GM12878 (cell line): ENCODE measurements at regions not wholly inside any gene's neighbourhood (a gene's known extent, or its start where the extent isn't known, plus 50 kb on each side); places are given as distances from the start of the nearest gene placed in this dataset.

Experiments
- ATAC-seq: fragments of 200-7000 bp; cut with Tn5 transposase; 3 replicates; pipeline ENCODE4 v1.9.1; 2020; ENCODE audit warnings: mild to moderate bottlenecking, moderate library complexity
- BruUV-seq: library from RNA; stranded (reverse); fragments of 400-500 nt; replicated peaks from 2 replicates; lab custom pipeline; 2021; lab: Mats Ljungman, UMichigan
- CTCF ChIA-PET: fragments of 300-600 bp; sonication (Branson Sonifier 250); formaldehyde crosslinking; extraction: SDS; loops from one replicate; lab custom pipeline; 2021; ENCODE audit warnings: inconsistent platforms; lab: Yijun Ruan, JAX
- POLR2A ChIA-PET: fragments of 350-600 bp; formaldehyde crosslinking; extraction: SDS; loops from one replicate; lab custom pipeline; 2021; ENCODE audit warnings: inconsistent platforms; lab: Charles Lee
- RAD21 ChIA-PET: fragments of 300-600 bp; sonication (Branson Sonifier 250); formaldehyde crosslinking; loops from one replicate; lab custom pipeline; 2023; ENCODE audit warnings: antibody characterized with exemption; ENCODE audit not compliant: unreplicated experiment; lab: Charles Lee
- SMC1A ChIA-PET: fragments of 300-600 bp; sonication (Branson Sonifier 250); formaldehyde crosslinking; loops from one replicate; lab custom pipeline; 2023; ENCODE audit not compliant: unreplicated experiment, uncharacterized antibody; lab: Charles Lee
- DNase-seq: peaks from one replicate; pipeline ENCODE4 v3.0.0-alpha.2; 2011; ENCODE audit warnings: low read depth, low spot score
- FAIRE-seq: peaks from 3 replicates; lab custom pipeline; 2011; peaks lifted over from hg19 to GRCh38; lab: Jason Lieb, UNC
- H2AFZ ChIP-seq: 2 replicates; pipeline ENCODE4 v1.6.0; 2011; ENCODE audit warnings: low read depth, low read length, control low read depth; ENCODE audit not compliant: control insufficient read depth
- H3K27ac ChIP-seq: 2 replicates; pipeline ENCODE4 v1.5.1; 2011; ENCODE audit warnings: control low read depth; ENCODE audit not compliant: control insufficient read depth, insufficient read depth
- H3K27me3 ChIP-seq, 2 experiments: replicated peaks in 1 of 2; 2 replicates each; pipeline versions ENCODE4 v1.6.0 to v1.6.1; 2011; ENCODE audit warnings: low read length in 1 of 2; ENCODE audit not compliant: control insufficient read depth in 2 of 2, insufficient read depth in 2 of 2
- H3K36me3 ChIP-seq, 2 experiments: 2 replicates each; pipeline ENCODE4 v1.5.1; 2011; ENCODE audit warnings: low read length in 1 of 2; ENCODE audit not compliant: control insufficient read depth in 2 of 2, insufficient read depth in 2 of 2
- H3K4me1 ChIP-seq: 2 replicates; pipeline ENCODE4 v1.6.1; 2011; ENCODE audit warnings: mild to moderate bottlenecking, low read length, moderate library complexity, mixed read lengths; ENCODE audit not compliant: control insufficient read depth, insufficient read depth
- H3K4me2 ChIP-seq: 2 replicates; pipeline ENCODE4 v1.6.0; 2011; ENCODE audit warnings: control low read depth; ENCODE audit not compliant: control insufficient read depth, insufficient read depth
- H3K4me3 ChIP-seq: fragments of 200-600 bp; sonication (generic); 2 replicates; pipeline ENCODE4 v1.5.1; 2016
- H3K79me2 ChIP-seq: 2 replicates; pipeline ENCODE4 v1.6.0; 2011; ENCODE audit warnings: low read length; ENCODE audit not compliant: control insufficient read depth, insufficient read depth
- H3K9ac ChIP-seq: 2 replicates; pipeline ENCODE4 v1.8.0; 2011; ENCODE audit warnings: low read length, control low read depth, mixed read lengths; ENCODE audit not compliant: control insufficient read depth, insufficient read depth
- H3K9me3 ChIP-seq: replicated peaks from 3 replicates; pipeline ENCODE4 v1.5.1; 2011; ENCODE audit warnings: mild to moderate bottlenecking, low read length; ENCODE audit not compliant: control insufficient read depth, insufficient read depth
- H4K20me1 ChIP-seq: 2 replicates; pipeline ENCODE4 v1.6.0; 2011; ENCODE audit not compliant: control insufficient read depth, insufficient read depth
- CBX5 ChIP-seq: sonication (generic); IDR thresholded peaks from 2 replicates; pipeline ENCODE4 v1.6.1; 2016; ENCODE audit warnings: low read depth, moderate library complexity, mild to moderate bottlenecking, inconsistent platforms
- CHD4 ChIP-seq: fragments of 200-600 bp; sonication (generic); IDR thresholded peaks from 2 replicates; pipeline ENCODE4 v1.6.1; 2016; ENCODE audit warnings: mild to moderate bottlenecking
- CREB1 ChIP-seq: IDR thresholded peaks from 2 replicates; pipeline ENCODE4 v1.6.1; 2012; ENCODE audit warnings: low read depth, mild to moderate bottlenecking, inconsistent platforms
- IKZF2 ChIP-seq, 2 experiments: fragments of 450-650 bp; IDR thresholded peaks; 2 replicates each; pipeline ENCODE4 v1.6.1; 2017; ENCODE audit warnings: mild to moderate bottlenecking in 2 of 2, moderate library complexity in 2 of 2
- NFIC ChIP-seq: IDR thresholded peaks from 2 replicates; pipeline ENCODE4 v1.6.1; 2012; ENCODE audit warnings: low read depth, mild to moderate bottlenecking, inconsistent platforms, low read length, moderate library complexity
- SUZ12 ChIP-seq: fragments of 200-600 bp; sonication (generic); IDR thresholded peaks from one replicate; pipeline ENCODE4 v1.6.1; 2018; ENCODE audit warnings: antibody characterized with exemption, mild to moderate bottlenecking; ENCODE audit not compliant: unreplicated experiment
- WGBS: methylation state at CpG from one replicate; pipeline ENCODE4 v1.1.6; 2016; ENCODE audit warnings: low lambda C conversion rate; ENCODE audit not compliant: insufficient replicate concordance, insufficient coverage; ENCODE audit errors: missing lambda C conversion rate; 5-methylcytosine and 5-hydroxymethylcytosine counted together
- in situ Hi-C: fragments of 300-500 bp; cut with MboI; formaldehyde crosslinking; loops from 9 replicates; pipeline ENCODE4 v1.14.3; 2018; ENCODE audit warnings: mixed read lengths
- intact Hi-C: fragments of 100-400 bp; cut with micrococcal nuclease; formaldehyde crosslinking; loops from one replicate; pipeline ENCODE4 v1.14.2; 2022; ENCODE audit not compliant: unreplicated experiment
- TF ChIP-seq, protein P1 (sequence below): IDR thresholded peaks from 2 replicates; pipeline ENCODE4 v1.6.1; 2012; ENCODE audit warnings: mild to moderate bottlenecking, low read depth, low read length
- TF ChIP-seq, protein P2 (sequence below): fragments of 450-650 bp; IDR thresholded peaks from 2 replicates; pipeline ENCODE4 v1.6.1; 2014; ENCODE audit warnings: mild to moderate bottlenecking
- TF ChIP-seq, protein P3 (sequence below): fragments of 450-650 bp; IDR thresholded peaks from 2 replicates; pipeline ENCODE4 v1.6.1; 2018; ENCODE audit warnings: mild to moderate bottlenecking, low read depth, moderate library complexity; ENCODE audit not compliant: partially characterized antibody
- TF ChIP-seq, protein P4 (sequence below): IDR thresholded peaks from 2 replicates; pipeline ENCODE4 v1.6.1; 2011; ENCODE audit warnings: borderline replicate concordance, low read depth, mild to moderate bottlenecking, moderate library complexity, low read length; ENCODE audit not compliant: insufficient read depth, poor library complexity, severe bottlenecking
- TF ChIP-seq, protein P5 (sequence below): fragments of 450-650 bp; IDR thresholded peaks from 2 replicates; pipeline ENCODE4 v1.6.1; 2016; ENCODE audit warnings: mild to moderate bottlenecking

DNA sequence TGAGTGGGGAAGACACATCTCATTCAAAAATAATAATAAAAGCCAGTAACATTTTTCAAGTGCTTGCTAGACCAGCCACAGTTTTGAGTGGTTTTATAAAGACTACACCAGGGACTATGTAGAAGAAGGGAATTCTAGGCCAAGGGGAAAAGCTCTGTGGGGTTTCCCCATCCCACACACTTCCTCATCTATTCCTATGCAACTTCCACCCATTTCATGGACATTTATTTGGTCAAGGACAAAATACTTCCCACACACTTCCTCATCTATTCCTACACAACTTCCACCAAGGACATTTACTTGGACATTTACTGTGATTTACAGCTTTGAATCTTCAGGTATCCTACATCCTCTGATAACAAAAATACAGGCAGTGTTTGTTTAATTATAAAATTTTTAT is 86.5 kb upstream of the KLF3 start (continued):
- TF ChIP-seq, protein P1, sequence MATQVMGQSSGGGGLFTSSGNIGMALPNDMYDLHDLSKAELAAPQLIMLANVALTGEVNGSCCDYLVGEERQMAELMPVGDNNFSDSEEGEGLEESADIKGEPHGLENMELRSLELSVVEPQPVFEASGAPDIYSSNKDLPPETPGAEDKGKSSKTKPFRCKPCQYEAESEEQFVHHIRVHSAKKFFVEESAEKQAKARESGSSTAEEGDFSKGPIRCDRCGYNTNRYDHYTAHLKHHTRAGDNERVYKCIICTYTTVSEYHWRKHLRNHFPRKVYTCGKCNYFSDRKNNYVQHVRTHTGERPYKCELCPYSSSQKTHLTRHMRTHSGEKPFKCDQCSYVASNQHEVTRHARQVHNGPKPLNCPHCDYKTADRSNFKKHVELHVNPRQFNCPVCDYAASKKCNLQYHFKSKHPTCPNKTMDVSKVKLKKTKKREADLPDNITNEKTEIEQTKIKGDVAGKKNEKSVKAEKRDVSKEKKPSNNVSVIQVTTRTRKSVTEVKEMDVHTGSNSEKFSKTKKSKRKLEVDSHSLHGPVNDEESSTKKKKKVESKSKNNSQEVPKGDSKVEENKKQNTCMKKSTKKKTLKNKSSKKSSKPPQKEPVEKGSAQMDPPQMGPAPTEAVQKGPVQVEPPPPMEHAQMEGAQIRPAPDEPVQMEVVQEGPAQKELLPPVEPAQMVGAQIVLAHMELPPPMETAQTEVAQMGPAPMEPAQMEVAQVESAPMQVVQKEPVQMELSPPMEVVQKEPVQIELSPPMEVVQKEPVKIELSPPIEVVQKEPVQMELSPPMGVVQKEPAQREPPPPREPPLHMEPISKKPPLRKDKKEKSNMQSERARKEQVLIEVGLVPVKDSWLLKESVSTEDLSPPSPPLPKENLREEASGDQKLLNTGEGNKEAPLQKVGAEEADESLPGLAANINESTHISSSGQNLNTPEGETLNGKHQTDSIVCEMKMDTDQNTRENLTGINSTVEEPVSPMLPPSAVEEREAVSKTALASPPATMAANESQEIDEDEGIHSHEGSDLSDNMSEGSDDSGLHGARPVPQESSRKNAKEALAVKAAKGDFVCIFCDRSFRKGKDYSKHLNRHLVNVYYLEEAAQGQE: no peak

DNA sequence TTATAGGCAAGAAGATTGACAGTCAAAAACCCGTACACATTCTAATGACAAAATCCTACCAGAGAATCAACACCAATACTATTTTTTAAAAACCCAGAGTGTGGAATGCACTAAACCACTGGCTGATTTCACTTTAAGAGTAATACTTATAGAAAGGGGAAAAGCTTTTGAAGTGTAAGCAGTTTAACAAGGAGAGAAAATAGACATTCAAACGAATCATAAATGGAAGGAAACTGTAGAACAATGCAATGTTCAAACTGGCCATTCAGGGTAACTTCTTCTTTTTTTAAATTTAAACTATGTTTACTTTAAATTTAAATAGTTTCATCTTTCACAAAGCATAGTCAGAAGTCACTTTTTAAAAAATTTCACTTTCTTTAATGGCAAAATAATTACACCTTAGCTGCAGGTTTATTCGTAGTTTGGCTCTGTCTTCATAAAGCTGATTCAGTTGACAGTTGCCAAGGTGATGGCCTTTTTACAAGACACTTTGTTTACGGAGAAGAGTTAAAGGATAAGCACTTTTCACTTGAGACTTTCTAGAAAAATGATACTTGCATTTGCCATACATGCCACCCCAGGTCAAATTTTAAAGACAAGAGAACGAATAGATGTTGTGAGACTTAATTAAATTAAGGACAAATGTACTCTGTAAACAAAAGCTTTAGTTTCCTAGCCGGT is 82.4 kb upstream of the KLF3 start:
- ChIA-PET SMC1A (interaction anchor here (0.6 to 1.4 kb wide), 4 partner anchors 8 to 251 kb away, joined by 3 read pairs; no protein-coding TSS in a partner anchor), RAD21 (interaction anchor here (1.3 kb wide), 1 partner anchor 22 kb away, joined by 3 read pairs; no protein-coding TSS in a partner anchor), POLR2A (interaction anchor here (0.5 kb wide), 1 partner anchor 747 kb away, joined by 3 read pairs; no protein-coding TSS in a partner anchor), CTCF (interaction anchor here (0.5 kb wide), 1 partner anchor 78 kb away, joined by 3 read pairs; no protein-coding TSS in a partner anchor)
- ATAC-seq: no peak
- FAIRE-seq: no peak
- DNase-seq: no peak
- no TSS peak for BruUV-seq
- Histone ChIP-seq H2AFZ (no peak overlapping the region), H3K27ac (no peak overlapping the region), H3K4me3 (no peak overlapping the region), H3K79me2 (no peaks in the 10 kb centered on the region), H4K20me1 (no peaks in the 10 kb centered on the region), H3K9ac (no peak overlapping the region), H3K27me3 (peaks cover 0 to 3% of the 10 kb centered on the region in 2 experiments; a peak in 1 of 4 replicates), H3K4me2 (no peak overlapping the region), H3K9me3 (no peaks in the 10 kb centered on the region), H3K36me3 (no peaks in the 10 kb centered on the region), H3K4me1 (no peaks in the 10 kb centered on the region)
- 49% methylated on average over 6 of the region's 6 CpGs for WGBS
- intact Hi-C loops (no loop called here), in situ Hi-C loops (no loop called here)
- TF ChIP-seq, protein P2, sequence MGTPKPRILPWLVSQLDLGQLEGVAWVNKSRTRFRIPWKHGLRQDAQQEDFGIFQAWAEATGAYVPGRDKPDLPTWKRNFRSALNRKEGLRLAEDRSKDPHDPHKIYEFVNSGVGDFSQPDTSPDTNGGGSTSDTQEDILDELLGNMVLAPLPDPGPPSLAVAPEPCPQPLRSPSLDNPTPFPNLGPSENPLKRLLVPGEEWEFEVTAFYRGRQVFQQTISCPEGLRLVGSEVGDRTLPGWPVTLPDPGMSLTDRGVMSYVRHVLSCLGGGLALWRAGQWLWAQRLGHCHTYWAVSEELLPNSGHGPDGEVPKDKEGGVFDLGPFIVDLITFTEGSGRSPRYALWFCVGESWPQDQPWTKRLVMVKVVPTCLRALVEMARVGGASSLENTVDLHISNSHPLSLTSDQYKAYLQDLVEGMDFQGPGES: no peak
- TF ChIP-seq, protein P3, sequence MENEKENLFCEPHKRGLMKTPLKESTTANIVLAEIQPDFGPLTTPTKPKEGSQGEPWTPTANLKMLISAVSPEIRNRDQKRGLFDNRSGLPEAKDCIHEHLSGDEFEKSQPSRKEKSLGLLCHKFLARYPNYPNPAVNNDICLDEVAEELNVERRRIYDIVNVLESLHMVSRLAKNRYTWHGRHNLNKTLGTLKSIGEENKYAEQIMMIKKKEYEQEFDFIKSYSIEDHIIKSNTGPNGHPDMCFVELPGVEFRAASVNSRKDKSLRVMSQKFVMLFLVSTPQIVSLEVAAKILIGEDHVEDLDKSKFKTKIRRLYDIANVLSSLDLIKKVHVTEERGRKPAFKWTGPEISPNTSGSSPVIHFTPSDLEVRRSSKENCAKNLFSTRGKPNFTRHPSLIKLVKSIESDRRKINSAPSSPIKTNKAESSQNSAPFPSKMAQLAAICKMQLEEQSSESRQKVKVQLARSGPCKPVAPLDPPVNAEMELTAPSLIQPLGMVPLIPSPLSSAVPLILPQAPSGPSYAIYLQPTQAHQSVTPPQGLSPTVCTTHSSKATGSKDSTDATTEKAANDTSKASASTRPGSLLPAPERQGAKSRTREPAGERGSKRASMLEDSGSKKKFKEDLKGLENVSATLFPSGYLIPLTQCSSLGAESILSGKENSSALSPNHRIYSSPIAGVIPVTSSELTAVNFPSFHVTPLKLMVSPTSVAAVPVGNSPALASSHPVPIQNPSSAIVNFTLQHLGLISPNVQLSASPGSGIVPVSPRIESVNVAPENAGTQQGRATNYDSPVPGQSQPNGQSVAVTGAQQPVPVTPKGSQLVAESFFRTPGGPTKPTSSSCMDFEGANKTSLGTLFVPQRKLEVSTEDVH: no peak
- no peak for TF ChIP-seq CHD4
- TF ChIP-seq CREB1: no peak
- TF ChIP-seq, protein P4, sequence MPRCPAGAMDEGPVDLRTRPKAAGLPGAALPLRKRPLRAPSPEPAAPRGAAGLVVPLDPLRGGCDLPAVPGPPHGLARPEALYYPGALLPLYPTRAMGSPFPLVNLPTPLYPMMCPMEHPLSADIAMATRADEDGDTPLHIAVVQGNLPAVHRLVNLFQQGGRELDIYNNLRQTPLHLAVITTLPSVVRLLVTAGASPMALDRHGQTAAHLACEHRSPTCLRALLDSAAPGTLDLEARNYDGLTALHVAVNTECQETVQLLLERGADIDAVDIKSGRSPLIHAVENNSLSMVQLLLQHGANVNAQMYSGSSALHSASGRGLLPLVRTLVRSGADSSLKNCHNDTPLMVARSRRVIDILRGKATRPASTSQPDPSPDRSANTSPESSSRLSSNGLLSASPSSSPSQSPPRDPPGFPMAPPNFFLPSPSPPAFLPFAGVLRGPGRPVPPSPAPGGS: no peak
- no peak for TF ChIP-seq NFIC
- no peak for TF ChIP-seq SUZ12
- TF ChIP-seq, protein P5, sequence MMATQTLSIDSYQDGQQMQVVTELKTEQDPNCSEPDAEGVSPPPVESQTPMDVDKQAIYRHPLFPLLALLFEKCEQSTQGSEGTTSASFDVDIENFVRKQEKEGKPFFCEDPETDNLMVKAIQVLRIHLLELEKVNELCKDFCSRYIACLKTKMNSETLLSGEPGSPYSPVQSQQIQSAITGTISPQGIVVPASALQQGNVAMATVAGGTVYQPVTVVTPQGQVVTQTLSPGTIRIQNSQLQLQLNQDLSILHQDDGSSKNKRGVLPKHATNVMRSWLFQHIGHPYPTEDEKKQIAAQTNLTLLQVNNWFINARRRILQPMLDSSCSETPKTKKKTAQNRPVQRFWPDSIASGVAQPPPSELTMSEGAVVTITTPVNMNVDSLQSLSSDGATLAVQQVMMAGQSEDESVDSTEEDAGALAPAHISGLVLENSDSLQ: no peak
- TF ChIP-seq IKZF2 (IDR thresholded peaks at IDR 0.05): no peak
- TF ChIP-seq CBX5: no peak
